CD4-positive, alpha-beta T cell treated with Interleukin-21 for 1 hour (primary cell): ENCODE measurements at regions not wholly inside any gene's neighbourhood (a gene's known extent, or its start where the extent isn't known, plus 50 kb on each side); places are given as distances from the start of the nearest gene placed in this dataset.

Experiments
- DNase-seq: peaks from one replicate; pipeline ENCODE4 v3.0.0-alpha.2; 2020

DNA sequence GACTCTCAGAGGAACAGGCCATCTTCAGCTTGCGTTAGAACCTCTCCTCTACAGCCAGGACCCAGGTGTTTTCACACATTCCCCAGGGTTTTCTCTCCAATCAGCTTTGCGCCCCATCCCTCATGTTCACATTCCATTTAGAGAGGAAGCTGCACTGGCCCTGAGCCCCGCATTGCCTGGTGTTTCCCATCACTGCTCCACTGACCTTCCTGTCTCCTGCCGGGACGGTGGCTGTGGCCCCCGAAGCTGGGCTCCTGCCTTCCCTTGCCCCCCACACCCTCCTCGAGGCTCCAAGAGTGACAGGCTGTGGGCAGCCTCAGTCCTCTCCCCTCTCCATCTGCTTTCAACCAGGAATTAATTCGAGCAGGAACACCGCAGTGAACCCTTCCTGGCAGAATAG lies 357.3 kb downstream of the THBS2 start:
- no peak for DNase-seq

DNA sequence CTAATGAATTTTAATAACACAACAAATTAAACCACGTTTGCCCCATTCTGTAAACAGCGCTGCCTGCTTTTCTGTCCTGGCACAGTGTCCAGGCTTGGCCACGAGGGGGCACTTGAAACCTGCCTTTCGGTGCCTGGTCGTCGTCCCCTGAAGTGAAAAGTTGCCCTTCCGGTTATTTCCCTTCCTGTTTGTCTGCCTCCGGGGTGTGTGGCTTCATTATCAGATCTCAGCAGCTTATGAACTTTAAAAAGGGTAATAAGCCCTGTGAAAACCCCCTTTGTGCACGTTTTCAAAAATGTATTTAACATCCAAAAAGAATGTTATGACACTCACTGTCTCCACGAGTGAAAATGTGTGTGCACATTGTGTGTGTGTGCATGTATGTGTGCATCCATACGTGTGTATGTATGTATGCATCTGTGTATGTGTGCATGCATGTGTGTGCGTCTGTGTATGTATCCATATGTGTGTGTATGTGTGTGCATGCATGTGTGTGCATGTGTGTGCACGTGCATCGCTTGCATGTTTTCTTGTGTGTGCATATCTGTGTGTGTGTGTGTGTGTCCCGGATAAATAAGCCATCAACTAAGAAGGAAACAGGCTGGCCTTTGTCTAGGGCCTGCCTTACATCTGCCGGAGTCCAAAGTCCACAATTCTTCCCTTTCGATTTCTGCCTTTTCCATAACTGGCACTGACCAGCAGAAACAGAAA lies 358.4 kb downstream of the THBS2 start:
- DNase-seq = peak; percentile 79

DNA sequence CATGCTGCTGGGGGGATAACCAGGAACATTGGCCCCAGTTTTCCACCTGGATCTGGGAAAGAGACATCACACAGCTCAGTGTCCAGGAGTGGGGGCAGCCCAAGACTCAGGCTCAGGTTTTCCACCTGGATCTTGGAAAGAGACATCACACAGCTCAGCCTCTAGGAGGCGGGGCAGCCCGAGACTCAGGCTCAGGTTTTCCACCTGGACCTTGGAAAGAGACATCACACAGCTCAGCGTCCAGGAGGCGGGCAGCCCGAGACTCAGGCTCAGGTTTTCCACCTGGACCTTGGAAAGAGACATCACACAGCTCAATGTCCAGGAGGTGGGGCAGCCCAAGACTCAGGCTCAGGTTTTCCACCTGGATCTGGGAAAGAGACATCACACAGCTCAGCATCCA lies 361.6 kb downstream of the THBS2 start:
- no peak for DNase-seq

DNA sequence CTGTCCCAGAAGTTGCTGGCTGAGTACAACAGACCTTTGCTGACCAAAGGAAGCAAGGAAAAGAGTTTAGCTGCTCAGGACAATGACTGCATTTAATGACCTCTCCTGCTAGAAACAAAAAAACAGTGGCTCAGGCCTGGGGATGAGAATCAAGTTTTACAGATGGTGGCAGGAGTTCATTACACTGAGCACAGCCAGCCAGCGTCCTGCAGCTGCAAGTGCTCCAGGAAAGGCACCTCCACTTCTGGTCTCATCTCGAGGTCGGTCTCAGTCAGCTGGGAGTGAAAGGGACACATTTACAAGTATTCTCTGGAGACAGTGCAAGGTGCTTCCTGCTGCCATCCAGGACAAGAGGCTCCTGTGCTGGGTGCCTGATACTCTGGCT lies 362.7 kb downstream of the THBS2 start:
- no peak for DNase-seq

DNA sequence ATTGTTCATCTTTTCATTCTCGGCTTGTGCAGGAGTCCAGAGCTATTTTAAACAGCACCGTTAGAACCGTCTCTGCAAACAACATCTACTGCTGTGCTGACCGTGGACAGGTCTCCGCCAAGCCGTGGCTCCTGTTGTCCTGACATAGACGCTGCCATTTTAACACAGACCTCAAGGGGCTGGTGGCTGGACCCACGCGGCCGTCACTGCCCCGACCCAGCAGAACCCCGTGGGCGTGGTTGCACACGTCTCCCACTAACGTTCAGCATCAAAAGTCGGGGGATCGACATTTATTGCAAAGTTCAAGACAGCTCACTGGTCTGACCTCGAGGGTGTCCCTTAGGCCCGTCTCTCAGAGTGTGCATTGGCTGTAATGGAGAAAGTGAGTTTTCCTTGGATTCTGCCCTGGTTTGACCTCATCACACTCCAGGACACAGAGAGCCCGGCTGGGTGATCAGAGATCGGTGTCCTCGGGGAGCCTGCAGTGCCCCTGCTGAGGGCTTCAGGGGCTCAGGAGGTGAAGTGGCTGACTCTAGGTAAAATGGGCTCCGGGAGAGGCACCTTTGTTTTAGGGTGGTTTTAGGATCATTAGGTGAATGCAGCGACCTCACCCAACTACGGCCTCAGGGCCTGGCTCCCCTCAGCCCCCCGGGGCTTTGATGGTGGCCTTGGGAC lies 363.2 kb downstream of the THBS2 start:
- DNase-seq = no peak

DNA sequence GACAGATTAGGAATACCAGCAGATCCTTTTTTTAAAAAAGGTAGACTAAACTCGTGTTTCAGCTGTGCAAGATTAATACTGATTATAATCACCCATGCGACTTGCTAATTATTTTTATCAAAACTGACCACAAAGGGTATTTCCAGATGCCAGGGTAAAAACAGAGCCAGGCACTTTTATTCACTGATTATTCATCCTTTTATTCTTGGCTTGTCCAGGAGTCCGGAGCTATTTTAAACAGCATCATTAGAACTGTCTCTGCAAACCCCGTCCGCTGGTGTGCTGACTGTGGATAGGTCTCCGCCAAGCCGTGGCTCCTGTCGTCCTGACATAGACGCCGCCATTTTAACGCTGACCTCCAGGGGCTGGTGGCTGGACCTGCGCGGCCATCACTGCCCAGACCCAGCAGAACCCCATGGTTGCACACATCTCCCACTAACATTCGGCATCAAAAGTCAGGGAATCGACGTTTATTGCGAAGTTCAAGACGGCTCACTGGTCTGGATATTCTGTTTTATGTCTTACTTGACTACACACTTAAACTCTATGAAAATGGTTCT lies 364.8 kb downstream of the THBS2 start:
- DNase-seq = no peak

DNA sequence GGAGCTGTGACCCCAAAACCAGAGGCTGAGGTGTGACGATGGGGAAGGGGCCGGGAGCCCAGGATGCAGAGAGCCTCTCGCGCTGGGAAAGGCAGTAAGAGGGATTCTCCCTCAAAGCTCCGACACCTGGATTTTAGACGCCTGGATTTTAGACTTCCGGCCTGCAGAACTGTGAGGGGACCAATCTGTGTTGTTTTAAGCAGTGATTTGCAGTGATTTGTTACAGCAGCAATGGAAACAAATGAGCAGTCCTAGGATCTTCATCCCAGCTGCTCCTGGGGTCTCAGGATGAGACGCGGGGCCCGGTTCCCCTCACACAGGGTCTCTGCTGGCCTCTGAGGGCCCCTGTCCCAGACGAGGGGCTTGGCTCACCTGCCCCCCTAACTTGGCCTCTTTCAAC lies 365.5 kb downstream of the THBS2 start:
- no peak for DNase-seq

DNA sequence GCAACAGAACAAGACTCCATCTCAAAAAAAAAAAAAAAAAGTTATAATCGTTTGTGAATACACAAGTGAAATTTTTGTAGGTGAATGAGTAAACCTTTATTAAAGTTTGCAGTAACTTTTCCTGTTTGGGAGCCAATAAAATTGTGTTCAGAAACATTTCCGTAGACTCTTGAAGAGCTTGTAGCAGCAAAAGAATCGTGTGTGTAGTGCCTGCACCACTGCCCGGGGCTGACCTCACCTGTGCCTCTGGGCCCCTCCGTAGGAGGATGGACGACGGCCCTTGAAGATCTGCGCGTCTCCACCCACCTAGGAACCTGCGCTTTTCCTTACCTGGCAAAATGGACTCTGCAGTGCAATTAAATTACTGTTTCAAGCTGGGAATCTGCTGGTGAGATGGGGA lies 366.0 kb downstream of the THBS2 start:
- DNase-seq = no peak

DNA sequence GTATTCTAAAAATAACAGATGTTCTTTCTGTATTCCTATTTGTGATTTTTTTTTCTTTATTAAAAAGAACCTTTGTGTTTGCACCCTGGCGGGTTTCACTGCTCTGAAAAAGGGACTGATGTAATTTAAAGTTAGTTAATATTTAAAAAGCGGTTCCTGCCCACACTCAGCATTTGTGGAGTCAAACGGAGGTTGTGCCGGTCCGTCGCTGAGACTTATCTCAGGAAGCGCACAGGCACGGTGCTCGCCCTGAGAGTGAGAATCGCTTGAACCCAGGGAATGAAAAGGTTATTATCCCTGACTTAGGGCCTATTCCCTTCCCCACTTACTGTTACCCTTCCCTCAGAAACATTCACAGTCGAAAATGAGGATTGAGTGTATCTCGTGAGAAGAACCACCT lies 366.7 kb downstream of the THBS2 start:
- DNase-seq = no peak

DNA sequence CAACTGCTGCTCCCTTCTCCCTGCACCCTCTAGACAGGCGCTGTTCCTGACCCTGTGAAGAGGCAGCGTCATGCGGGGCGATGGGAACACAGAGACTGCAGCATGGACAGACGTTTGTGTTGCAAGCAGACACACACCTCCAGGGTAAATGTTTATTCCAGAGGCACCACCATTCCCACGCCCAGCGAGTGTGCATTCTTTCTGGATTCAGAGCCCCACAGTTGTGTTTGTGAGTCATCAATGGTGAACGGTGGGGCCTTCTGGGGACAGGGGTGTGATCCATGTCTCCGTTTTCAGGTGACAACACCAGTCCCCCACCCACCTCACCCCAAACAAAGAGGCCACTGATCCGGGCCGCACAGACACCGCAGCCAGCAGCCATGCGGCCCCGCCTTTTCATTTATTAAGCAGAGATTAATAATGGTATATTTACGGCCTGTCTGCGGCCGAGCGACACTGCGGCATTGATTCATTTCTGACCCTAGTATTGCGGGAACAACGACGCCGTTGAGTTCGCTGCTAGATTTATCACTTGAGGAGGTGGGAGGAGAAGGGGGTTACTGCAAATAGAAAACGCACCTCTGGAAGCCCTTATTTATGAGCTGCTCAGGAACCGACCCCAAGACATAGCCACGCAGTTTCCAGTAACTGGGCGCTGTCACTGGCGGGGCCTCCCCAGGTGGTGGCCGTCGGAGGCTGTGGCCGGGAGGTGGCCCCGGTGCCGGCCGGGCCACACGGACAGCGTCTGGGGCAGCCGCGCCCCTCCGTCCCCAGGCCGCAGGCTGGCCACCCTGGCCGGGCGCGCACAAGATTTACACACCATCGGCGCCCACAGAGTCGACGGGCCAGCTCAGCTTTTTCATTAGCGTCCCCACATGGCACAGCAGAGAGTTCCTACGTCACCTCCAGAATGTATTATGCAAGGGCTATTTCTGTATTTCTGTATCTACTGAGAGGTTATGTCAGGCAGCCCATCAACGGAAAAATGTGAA lies 367.6 kb downstream of the THBS2 start:
- DNase-seq = no peak

DNA sequence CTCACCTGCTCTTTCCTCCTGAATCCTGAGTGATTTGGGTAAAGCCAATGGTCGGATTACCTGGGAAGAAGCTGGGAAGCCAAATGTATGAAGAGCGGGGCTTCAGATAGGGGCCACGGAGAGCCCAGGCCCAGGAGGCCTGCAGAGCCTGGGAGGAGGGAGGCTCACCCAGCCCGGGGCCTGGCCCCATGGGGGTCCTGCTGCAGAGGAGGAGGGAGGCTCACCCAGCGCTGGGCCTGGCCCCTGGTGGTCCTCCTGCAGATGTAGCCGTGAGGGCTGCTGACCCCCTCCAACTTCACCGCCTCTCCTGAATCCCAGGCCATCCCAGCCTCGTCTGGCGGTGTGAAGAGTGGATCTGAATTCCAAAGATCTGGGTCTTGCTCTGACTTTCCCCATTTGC lies 368.4 kb downstream of the THBS2 start:
- no peak for DNase-seq

DNA sequence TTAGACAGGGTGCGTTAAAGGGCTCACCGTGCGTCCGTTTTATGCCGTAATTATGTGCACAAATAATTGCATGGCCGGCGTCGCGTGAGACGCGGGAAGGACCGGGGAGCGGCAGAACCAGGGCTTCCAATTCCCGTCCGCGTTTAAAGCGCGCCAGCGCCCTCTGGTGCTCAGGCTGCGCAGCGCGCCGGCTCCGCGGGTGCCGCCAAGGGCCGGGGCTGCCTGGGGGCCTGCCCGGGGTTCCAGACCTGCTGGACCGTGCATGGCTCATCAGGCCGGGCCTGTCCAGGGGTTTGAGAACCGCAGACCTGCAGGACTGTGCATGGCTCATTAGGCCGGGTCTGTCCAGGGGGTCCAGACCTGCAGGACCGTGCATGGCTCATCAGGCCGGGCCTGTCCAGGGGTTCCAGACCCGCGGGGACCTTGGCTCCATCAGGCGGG lies 369.0 kb downstream of the THBS2 start:
- peak; percentile 76 for DNase-seq

DNA sequence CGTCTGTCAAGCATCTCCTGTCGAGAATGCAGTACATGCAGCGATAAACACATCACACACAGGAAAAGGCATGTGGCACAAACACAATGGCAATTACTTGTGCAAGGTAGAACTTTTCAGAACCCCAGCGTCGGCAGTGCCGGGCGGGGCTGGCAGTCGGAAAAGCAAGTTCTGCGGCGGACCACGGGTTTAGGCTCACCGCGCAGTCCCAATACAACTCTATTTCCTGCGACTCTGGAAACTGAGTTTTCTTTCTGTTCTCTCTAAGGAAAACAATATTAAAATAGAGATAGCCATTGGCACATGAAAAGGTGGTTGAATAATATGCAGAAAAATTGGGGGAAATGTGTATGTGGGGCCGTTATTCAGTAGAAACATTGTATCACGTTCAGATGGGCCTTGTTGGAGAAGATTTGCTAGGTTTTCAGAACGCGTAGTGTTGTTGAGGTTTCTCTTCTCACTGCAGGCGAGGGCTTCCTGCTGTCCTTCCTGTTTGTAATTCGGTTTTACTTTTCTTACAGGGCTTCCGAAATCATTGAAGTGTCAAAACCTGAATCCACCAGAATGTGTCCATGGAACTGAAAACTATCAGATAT lies 369.5 kb downstream of the THBS2 start:
- DNase-seq = no peak

DNA sequence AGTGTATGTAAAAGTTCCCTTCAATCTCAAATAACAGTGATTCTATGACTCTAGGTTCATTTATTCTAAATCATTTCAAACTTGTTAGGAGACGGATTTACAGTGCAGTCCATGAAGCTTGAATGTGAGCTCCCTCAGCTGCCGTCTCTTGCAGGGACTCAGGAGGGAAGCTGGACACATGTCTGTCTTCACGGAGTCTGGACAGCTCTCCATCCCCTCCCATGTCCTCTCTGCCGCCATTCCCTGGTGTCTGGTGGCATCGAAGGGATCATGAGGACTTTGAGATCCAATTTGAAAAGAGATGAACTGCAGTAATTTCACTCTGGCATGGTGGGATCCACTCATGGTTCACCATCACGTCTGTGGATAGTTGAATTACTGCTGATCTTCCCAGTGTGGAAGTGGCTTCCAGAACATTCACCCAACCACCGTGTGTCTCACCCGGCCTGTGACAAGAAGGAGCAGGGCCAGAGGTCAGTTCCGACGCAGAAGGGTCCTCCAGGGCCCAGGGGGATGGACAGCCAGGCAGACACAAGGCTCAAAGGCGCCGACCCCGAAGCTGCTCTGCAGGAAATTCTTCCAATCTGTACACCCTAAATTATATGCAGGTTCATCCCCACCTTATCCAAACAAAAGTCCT lies 370.1 kb downstream of the THBS2 start:
- DNase-seq = no peak

DNA sequence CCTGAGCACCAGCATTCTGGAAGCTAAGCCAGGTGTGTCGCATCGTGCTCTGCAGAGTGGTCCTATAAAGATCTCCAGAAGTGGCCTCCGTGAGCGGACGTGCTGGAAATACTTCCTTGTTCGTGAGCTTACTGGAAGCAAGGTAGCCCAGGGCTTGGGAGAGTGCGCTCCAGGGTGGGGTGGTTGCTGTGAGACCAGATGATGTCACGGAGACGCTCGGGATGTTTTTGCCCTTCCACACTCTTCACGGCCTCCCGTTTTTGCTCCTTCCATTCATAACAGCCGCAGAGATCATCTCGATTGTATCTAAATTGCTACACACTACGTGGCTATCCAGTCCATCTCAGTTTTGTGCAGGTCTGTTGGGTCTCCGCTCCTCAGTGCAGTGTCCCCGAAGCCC lies 373.4 kb downstream of the THBS2 start:
- no peak for DNase-seq

DNA sequence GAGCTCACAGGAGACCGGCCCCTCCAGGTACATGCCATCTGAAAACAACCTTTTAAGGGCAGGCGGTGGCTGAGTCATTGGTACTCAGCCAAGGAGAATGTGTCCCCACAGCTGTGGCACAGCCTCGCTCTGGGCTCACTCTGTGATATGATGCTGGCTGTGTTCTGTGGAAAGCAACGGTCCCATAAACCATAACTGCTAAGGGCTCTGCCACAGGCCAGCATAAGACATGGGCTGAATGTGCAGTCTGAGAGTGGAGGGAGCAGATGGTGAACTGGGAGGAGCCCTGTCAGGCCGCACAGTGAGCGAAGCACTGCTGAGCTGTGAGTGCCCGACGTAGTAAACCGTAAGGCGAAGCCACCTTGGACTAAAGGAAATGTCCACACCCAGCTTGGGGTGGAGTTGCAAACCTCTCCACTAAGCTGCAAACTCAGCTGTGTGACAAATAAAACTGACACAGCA lies 375.8 kb downstream of the THBS2 start:
- peak; percentile 28 for DNase-seq

DNA sequence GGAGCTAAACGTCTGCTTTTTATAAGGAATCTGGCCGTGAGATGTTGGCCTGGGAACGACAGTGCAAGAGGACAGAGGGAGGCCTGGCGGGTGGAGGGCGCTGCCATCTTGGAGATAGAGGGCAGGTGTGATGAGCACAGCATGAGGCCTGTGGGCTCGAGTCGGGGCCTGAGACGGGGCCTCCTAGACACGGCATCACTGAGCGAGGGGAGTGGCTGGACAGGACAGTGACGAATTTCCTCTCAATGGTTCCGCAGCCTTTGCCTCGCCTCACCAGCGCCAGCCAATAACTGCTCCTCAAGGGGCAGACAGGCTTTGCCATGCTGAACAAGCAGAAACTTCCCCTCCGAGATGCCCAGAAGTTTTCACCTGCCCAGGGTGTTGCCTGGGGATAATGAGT lies 376.7 kb downstream of the THBS2 start:
- no peak for DNase-seq

DNA sequence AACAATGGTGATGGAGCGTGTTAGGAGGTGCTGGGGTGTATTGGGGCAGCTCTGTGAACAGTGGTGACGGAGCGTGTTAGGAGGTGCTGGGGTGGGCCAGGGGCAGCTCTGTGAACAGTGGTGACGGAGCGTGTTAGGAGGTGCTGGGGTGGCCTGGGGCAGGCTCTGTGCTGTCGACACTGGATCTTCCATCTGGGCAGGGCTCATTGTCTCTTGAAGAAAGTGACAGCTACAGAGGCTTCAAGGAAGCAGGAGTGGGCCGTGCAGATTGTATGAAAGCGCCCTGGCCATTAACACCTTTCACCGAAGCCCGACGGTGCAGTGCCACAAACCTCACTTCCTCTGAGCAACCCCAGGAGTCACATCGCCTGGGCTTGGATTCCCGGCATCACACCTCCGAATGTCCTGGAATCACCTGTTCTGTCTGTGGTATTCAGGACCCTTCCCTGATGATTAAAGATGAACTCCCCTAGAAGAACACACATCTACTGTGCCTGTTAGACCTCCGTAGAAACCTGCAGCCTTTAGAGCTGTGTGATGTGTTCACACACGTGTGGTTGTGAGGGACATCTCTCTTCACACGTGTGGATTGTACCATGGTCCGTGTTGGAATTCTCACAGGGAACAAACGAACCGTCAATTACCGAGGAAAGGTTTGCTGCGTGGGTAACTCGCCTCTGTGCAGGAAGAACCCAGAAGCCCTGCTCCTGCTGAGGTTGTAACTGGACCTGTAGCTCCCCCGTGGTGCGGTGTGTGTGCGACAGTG lies 377.7 kb downstream of the THBS2 start:
- no peak for DNase-seq

DNA sequence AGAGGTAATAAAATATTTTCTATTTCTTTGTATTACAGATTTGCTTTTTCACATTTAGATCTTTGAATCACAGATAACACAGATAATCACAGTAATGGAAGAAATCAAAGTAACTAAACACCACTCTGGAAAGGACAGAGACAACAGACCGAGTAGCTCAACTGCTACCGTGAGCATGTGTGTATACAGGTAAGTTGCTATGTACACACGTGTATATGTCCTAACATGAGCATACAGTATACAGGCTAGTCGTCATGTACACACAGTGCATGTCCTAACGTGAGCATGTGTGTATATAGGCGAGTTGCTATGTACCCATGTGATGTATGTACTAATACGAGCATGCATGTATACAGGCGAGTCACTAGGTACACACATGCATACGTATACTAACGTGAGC lies 379.0 kb downstream of the THBS2 start:
- no peak for DNase-seq

DNA sequence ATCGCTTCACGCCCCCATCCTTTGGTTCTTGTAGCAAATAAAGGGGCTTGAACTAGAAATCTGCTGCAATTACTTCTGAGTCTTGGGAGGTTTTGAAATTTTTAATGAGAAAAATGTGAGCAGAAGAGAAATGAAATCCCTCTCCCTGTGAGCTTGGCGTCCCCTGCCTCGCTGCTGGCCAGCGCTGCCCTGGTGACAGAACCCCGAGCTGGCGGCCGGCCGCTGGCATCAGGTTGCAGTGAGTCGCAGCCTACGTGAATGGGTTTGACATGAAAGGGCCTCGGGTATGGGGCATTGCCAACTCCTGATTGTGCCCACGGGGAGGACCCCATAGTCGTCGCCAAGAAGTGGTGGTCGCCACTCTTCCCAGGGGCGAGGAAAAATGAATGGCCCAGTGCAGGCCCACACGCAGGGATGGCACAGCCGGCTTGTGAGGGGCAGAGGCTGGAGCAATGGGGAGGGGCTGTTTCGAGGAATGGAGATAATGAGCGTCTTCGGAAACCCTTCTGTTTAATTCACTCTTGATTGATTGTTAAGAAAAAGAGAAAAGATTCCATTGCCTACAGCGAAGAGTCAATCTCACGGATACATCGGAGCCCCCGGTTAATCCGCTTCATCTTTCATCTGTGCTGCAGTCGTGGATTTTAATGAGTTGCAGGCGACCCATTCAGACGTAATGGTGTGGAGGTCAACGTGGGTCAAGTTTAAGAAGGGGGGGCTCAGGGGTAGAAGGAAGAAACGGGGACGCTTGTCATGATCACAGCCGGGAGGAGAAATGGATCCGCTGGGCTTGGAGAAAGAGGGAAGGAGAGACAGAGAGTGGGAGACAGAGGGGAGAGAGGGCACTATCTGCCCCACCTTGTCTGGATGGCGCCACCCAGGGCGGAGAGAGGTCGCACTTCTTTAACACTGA lies 380.1 kb downstream of the THBS2 start:
- no peak for DNase-seq
